Upper lobe of right lung (tissue), 1 donor: ENCODE measurements at regions not wholly inside any gene's neighbourhood (a gene's known extent, or its start where the extent isn't known, plus 50 kb on each side); places are given as distances from the start of the nearest gene placed in this dataset.

Experiments
- ATAC-seq: fragments of 200-7000 bp; cut with Tn5 transposase; one replicate; pipeline ENCODE4 v1.9.1; 2020; ENCODE audit warnings: mild to moderate bottlenecking, moderate library complexity
- DNase-seq: peaks from one replicate; pipeline ENCODE4 v3.0.0-alpha.2; 2020
- H3K27ac ChIP-seq: fragments of 200-600 bp; one replicate; pipeline ENCODE4 v1.8.0; 2022
- H3K27me3 ChIP-seq: fragments of 200-600 bp; one replicate; pipeline ENCODE4 v1.8.0; 2022; ENCODE audit warnings: mild to moderate bottlenecking
- H3K36me3 ChIP-seq: fragments of 200-600 bp; one replicate; pipeline ENCODE4 v1.8.0; 2022
- H3K4me1 ChIP-seq: fragments of 200-600 bp; one replicate; pipeline ENCODE4 v1.8.0; 2022
- H3K4me3 ChIP-seq: fragments of 200-600 bp; one replicate; pipeline ENCODE4 v1.8.0; 2022; ENCODE audit warnings: mild to moderate bottlenecking
- H3K9me3 ChIP-seq: fragments of 200-600 bp; one replicate; pipeline ENCODE4 v1.8.0; 2022
- intact Hi-C: fragments of 100-400 bp; cut with DNase I; formaldehyde crosslinking; loops from one replicate; pipeline ENCODE4 v1.11.0; 2022
- TF ChIP-seq, protein P1 (sequence below): fragments of 200-600 bp; IDR thresholded peaks from one replicate; pipeline ENCODE4 v1.8.0; 2022; ENCODE audit warnings: antibody characterized with exemption
- donor health status: DM: no; HTN: yes; CAD: no; lungs with severe emphysema.

DNA sequence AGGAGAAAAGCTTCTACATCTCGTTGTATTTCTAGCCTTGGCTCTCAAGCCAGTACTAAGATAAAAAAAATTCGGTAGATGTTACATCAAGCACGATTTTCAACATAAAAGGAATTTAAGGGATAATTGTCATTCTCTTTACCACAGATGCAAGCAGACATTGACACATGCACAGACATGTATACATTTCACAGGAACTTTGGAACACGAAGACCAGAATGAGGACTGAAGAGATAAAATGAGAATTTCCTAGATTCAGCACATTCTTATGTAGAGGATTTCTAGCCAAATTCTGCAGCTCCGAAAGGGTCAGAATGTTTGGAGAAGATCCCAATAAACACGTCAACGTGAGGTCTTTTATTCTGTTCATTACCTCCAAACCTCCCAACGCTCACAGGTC is 284.5 kb upstream of the ARGLU1 start:
- H3K36me3 ChIP-seq = no peaks in the 10 kb centered on the region
- no peaks in the 10 kb centered on the region for H3K4me1 ChIP-seq
- no peak overlapping the region for H3K27ac ChIP-seq
- H3K27me3 ChIP-seq = no peaks in the 10 kb centered on the region
- TF ChIP-seq, protein P1, sequence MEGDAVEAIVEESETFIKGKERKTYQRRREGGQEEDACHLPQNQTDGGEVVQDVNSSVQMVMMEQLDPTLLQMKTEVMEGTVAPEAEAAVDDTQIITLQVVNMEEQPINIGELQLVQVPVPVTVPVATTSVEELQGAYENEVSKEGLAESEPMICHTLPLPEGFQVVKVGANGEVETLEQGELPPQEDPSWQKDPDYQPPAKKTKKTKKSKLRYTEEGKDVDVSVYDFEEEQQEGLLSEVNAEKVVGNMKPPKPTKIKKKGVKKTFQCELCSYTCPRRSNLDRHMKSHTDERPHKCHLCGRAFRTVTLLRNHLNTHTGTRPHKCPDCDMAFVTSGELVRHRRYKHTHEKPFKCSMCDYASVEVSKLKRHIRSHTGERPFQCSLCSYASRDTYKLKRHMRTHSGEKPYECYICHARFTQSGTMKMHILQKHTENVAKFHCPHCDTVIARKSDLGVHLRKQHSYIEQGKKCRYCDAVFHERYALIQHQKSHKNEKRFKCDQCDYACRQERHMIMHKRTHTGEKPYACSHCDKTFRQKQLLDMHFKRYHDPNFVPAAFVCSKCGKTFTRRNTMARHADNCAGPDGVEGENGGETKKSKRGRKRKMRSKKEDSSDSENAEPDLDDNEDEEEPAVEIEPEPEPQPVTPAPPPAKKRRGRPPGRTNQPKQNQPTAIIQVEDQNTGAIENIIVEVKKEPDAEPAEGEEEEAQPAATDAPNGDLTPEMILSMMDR = no peak
- no peaks in the 10 kb centered on the region for H3K9me3 ChIP-seq
- DNase-seq = no peak
- H3K4me3 ChIP-seq = no peak overlapping the region
- no peak for ATAC-seq
- intact Hi-C loops = no loop called here

DNA sequence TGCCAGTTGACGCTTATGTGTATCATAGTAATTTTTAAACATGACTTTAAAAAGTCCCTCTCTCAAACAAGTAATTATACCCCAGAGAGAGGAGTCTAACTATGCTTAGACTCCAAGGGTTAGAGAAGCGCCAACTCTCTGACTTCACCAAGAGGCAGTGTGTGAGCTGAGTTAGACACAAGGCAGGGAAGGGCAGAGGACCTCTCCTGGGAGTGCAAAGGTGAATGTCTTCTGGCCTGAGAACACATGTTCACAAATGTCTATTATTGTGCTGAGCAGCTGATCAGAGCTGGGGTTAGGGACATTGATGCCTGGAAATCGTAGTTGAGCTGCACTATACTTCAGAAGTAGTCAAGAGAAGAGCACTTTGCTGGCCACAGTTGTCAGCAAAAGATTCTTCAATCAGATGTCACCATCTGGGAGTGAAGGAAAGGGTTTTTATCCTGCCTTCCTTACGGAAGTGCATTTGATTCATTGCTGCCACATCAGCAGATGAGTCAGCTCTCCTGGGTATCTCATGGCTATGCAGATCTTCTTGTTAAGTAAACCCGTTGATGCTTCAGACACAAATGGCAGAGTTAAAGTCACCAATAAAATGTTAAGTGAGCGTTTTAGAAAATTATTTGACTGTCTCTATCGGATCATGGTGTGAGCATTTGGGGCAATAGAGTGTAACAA is 283.2 kb upstream of the ARGLU1 start:
- intact Hi-C loops = no loop called here
- H3K4me1 ChIP-seq = no peaks in the 10 kb centered on the region
- no peak for DNase-seq
- no peak for ATAC-seq
- H3K27me3 ChIP-seq = no peaks in the 10 kb centered on the region
- no peaks in the 10 kb centered on the region for H3K9me3 ChIP-seq
- H3K4me3 ChIP-seq = no peak overlapping the region
- TF ChIP-seq, protein P1 = no peak
- no peak overlapping the region for H3K27ac ChIP-seq
- no peaks in the 10 kb centered on the region for H3K36me3 ChIP-seq

DNA sequence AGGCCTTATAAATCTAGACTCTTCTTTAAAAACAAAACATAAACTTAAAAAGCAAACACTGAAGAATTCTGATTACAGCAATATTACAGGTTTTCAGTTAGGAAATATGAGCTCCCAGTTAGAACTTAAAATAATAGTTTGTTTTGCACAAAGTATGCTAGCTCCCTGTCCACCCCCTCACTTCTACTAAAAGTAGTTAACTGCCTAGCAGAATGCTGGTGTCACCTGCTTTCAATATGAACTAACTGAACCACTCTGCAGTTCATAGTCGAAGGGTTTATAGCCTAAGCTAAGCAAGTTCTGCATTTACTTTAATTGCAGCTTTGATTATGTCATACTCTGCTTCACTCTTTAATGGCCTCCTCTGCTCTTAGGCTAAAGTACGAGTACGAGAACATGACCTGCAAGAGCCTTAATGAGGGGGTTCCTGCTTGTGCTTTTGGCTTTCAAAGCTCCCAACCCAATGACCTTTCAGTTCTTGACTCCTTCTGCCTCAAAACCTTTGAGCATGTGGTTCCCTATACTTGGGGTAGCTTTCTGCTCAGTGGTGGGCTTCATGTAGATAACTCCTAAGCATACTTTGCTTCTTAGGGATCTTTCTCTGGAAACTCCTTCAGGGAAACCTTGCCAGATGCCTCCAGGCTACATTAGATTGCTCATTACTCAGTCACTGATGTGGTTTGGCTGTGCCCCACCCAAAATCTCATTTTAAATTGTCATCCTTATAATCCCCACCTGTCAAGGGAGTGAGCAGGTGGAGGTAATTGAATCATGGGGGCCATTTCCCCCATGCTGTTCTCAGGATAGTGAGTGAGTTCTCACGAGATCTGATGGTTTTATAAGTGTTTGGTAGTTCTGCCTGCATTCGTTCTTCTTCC is 278.9 kb upstream of the ARGLU1 start:
- H3K36me3 ChIP-seq = no peaks in the 10 kb centered on the region
- intact Hi-C loops = no loop called here

DNA sequence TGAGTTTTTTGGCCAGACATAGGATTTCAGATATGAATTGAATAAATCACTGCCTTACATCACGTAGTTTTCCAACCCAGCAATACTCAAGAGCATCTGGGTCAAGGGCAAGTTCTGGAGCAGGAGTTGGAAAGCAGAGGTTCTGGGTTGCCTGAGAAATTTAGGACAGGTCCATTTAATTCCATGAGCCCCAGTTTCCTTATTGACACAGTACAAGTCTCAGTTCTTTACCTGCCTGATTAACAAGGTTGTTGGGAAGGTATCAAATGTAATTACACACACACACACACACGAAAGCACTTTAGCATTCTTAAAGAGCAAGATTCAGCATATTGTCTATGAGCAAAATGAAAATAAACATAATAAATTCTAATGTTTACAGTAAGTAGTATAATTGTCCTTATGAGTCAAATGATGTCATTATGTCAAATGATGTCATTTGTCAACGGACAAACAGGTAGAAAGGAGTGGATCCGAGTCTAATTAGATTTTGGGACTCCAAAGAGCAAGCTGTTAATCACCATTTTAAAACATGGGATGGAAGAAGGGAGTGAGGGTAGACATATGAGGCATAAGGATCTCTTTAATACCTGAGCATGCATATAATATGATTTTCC is 268.4 kb upstream of the ARGLU1 start:
- Histone ChIP-seq H3K4me3 (no peak overlapping the region), H3K27me3 (no peaks in the 10 kb centered on the region), H3K36me3 (no peaks in the 10 kb centered on the region), H3K4me1 (no peaks in the 10 kb centered on the region), H3K27ac (no peak overlapping the region), H3K9me3 (no peaks in the 10 kb centered on the region)
- intact Hi-C loops = no loop called here
- TF ChIP-seq, protein P1 = no peak
- DNase-seq (no peak), ATAC-seq (no peak)

More for the DNA sequence above, 278.9 kb upstream of the ARGLU1 start:
- Histone ChIP-seq H3K4me1 (no peaks in the 10 kb centered on the region), H3K27me3 (no peaks in the 10 kb centered on the region), H3K9me3 (no peaks in the 10 kb centered on the region), H3K27ac (no peak overlapping the region), H3K4me3 (no peak overlapping the region)
- ATAC-seq = no peak
- TF ChIP-seq, protein P1 = no peak
- DNase-seq = no peak

DNA sequence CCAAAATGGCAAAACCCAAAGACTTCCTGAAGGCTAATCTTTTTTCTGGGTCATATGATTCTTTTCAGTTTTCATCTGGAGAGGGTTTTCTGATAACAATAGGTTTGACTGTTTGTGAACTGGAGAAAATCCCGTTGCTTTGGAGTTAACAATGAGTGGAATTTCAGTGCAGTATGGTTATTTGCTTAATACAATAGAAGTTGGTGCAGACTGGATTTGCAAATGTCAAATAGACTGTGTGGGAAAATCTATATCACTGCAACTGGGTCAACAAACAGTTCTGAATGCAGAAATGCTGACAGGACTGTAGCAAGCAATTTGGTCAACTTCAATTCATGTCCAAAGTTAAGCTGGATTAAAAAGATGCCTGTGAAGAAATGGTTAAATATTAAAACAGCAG is 267.5 kb upstream of the ARGLU1 start:
- H3K4me3 ChIP-seq = no peak overlapping the region
- no peaks in the 10 kb centered on the region for H3K27me3 ChIP-seq
- ATAC-seq (no peak), DNase-seq (no peak)
- H3K27ac ChIP-seq = no peak overlapping the region
- intact Hi-C loops = no loop called here
- TF ChIP-seq, protein P1 = no peak
- no peaks in the 10 kb centered on the region for H3K4me1 ChIP-seq
- no peaks in the 10 kb centered on the region for H3K9me3 ChIP-seq
- no peaks in the 10 kb centered on the region for H3K36me3 ChIP-seq
